IMR-90 (cell line): ENCODE measurements at regions not wholly inside any gene's neighbourhood (a gene's known extent, or its start where the extent isn't known, plus 50 kb on each side); places are given as distances from the start of the nearest gene placed in this dataset.

Source experiments
- ATAC-seq: fragments of 200-7000 bp; cut with Tn5 transposase; 2 replicates; pipeline ENCODE4 v1.9.1; 2020; ENCODE audit warnings: low read depth, mild to moderate bottlenecking, moderate library complexity
- BruUV-seq: library from RNA; stranded (reverse); fragments of 400-500 nt; replicated peaks from 2 replicates; lab custom pipeline; 2021; lab: Mats Ljungman, UMichigan
- CTCF ChIA-PET: fragments of 300-600 bp; formaldehyde crosslinking; extraction: SDS; loops from one replicate; lab custom pipeline; 2021; ENCODE audit warnings: antibody characterized with exemption; lab: Yijun Ruan, JAX
- POLR2A ChIA-PET: fragments of 300-600 bp; sonication (Branson Sonifier 250); formaldehyde crosslinking; loops from one replicate; lab custom pipeline; 2022; ENCODE audit warnings: antibody characterized with exemption; ENCODE audit not compliant: unreplicated experiment; lab: Charles Lee
- DNase-seq: peaks from one replicate; pipeline ENCODE4 v3.0.0; 2013
- H2AFZ ChIP-seq: replicated peaks from 2 replicates; pipeline ENCODE3; 2013; ENCODE audit warnings: low read length, mild to moderate bottlenecking; ENCODE audit not compliant: poor library complexity
- H2AK5ac ChIP-seq: 2 replicates; pipeline ENCODE4 v1.6.1; 2013; ENCODE audit warnings: low read depth, low read length, inconsistent platforms
- H2AK9ac ChIP-seq: replicated peaks from 2 replicates; pipeline ENCODE3; 2013; ENCODE audit warnings: mild to moderate bottlenecking, low read depth, low read length, moderate library complexity; ENCODE audit not compliant: poor library complexity
- H2BK120ac ChIP-seq: 2 replicates; pipeline ENCODE4 v1.6.1; 2013; ENCODE audit warnings: low read depth, low read length, inconsistent platforms
- H2BK15ac ChIP-seq: 3 replicates; pipeline ENCODE4 v1.6.1; 2013; ENCODE audit warnings: low read depth, low read length, inconsistent platforms
- H2BK20ac ChIP-seq: 2 replicates; pipeline ENCODE4 v1.6.1; 2013; ENCODE audit warnings: low read depth, mild to moderate bottlenecking, inconsistent platforms, low read length, moderate library complexity
- H2BK5ac ChIP-seq: 2 replicates; pipeline ENCODE4 v1.6.1; 2013; ENCODE audit warnings: mild to moderate bottlenecking, low read depth, low read length, inconsistent platforms; ENCODE audit not compliant: poor library complexity, severe bottlenecking
- H3K14ac ChIP-seq: replicated peaks from 2 replicates; pipeline ENCODE4 v1.6.1; 2013; ENCODE audit warnings: low read depth, low read length, inconsistent platforms
- H3K18ac ChIP-seq: 2 replicates; pipeline ENCODE4 v1.6.1; 2013; ENCODE audit warnings: low read depth, low read length, control low read depth
- H3K23ac ChIP-seq: 2 replicates; pipeline ENCODE4 v1.6.1; 2013; ENCODE audit warnings: low read depth, low read length, inconsistent platforms
- H3K27ac ChIP-seq: 2 replicates; pipeline ENCODE4 v1.5.1; 2013; ENCODE audit warnings: mild to moderate bottlenecking, control low read depth, low read length; ENCODE audit not compliant: insufficient read depth
- H3K27me3 ChIP-seq: 2 replicates; pipeline ENCODE4 v1.6.1; 2013; ENCODE audit warnings: low read length; ENCODE audit not compliant: control insufficient read depth, insufficient read depth
- H3K36me3 ChIP-seq: 2 replicates; pipeline ENCODE4 v1.6.1; 2013; ENCODE audit warnings: low read length, mixed read lengths; ENCODE audit not compliant: control insufficient read depth, insufficient read depth
- H3K4ac ChIP-seq: 2 replicates; pipeline ENCODE4 v1.6.1; 2013; ENCODE audit warnings: low read depth, low read length, inconsistent platforms
- H3K4me1 ChIP-seq: 2 replicates; pipeline ENCODE4 v1.6.1; 2013; ENCODE audit warnings: low read length, mixed read lengths; ENCODE audit not compliant: control insufficient read depth, insufficient read depth
- H3K4me2 ChIP-seq: 2 replicates; pipeline ENCODE4 v1.6.1; 2013; ENCODE audit warnings: low read depth, mild to moderate bottlenecking, control low read depth, low read length, moderate library complexity
- H3K4me3 ChIP-seq: 2 replicates; pipeline ENCODE4 v1.5.1; 2013; ENCODE audit warnings: low read depth, mild to moderate bottlenecking, control low read depth, low read length, moderate library complexity; ENCODE audit not compliant: insufficient read depth
- H3K56ac ChIP-seq: 2 replicates; pipeline ENCODE4 v1.6.1; 2013; ENCODE audit warnings: low read length, inconsistent platforms; ENCODE audit not compliant: insufficient read depth; ENCODE audit errors: extremely low read depth
- H3K79me1 ChIP-seq, 2 experiments: 2 replicates each; pipeline ENCODE4 v1.6.1; 2013; ENCODE audit warnings: low read length in 2 of 2, inconsistent platforms in 1 of 2, low read depth in 1 of 2
- H3K9ac ChIP-seq: 2 replicates; pipeline ENCODE4 v1.6.1; 2013; ENCODE audit warnings: low read depth, low read length, control low read depth
- H3K9me1 ChIP-seq: 2 replicates; pipeline ENCODE4 v1.6.1; 2013; ENCODE audit warnings: low read length, inconsistent platforms; ENCODE audit not compliant: insufficient read depth
- H3K9me3 ChIP-seq: 2 replicates; pipeline ENCODE4 v1.6.1; 2013; ENCODE audit warnings: low read length; ENCODE audit not compliant: control insufficient read depth, insufficient read depth
- H4K20me1 ChIP-seq: 2 replicates; pipeline ENCODE4 v1.6.1; 2013; ENCODE audit warnings: low read length, inconsistent platforms; ENCODE audit not compliant: insufficient read depth
- H4K5ac ChIP-seq: 2 replicates; pipeline ENCODE4 v1.6.1; 2013; ENCODE audit warnings: mild to moderate bottlenecking, low read depth, low read length, control low read depth
- H4K8ac ChIP-seq, 2 experiments: 2 replicates each; pipeline ENCODE4 v1.6.1; 2013; ENCODE audit warnings: low read depth in 2 of 2, low read length in 2 of 2, control low read depth in 1 of 2, inconsistent platforms in 1 of 2
- H4K91ac ChIP-seq: 2 replicates; pipeline ENCODE4 v1.6.1; 2013; ENCODE audit warnings: low read depth, low read length, inconsistent platforms; ENCODE audit not compliant: insufficient read depth
- CEBPB ChIP-seq: IDR thresholded peaks from 2 replicates; pipeline ENCODE4 v1.6.1; 2012; ENCODE audit warnings: low read depth, low read length, improper control_type of control experiment
- ELK1 ChIP-seq: fragments of 150-350 bp; IDR thresholded peaks from 2 replicates; pipeline ENCODE4 v1.6.1; 2016; ENCODE audit warnings: low read depth, mild to moderate bottlenecking, low read length, moderate library complexity, borderline replicate concordance
- MAZ ChIP-seq: IDR thresholded peaks from 2 replicates; pipeline ENCODE4 v1.6.1; 2012; ENCODE audit warnings: low read depth, mild to moderate bottlenecking, low read length, improper control_type of control experiment, moderate library complexity, borderline replicate concordance
- NFE2L2 ChIP-seq: fragments of 150-350 bp; IDR thresholded peaks from 2 replicates; pipeline ENCODE4 v1.6.1; 2016; ENCODE audit warnings: low read depth, mild to moderate bottlenecking, low read length
- RCOR1 ChIP-seq: IDR thresholded peaks from 2 replicates; pipeline ENCODE4 v1.6.1; 2012; ENCODE audit warnings: mild to moderate bottlenecking, low read length, improper control_type of control experiment; ENCODE audit not compliant: insufficient replicate concordance
- WGBS, 2 experiments: methylation state at CpG; one replicate each; pipeline versions ENCODE4 v1.1.5 to v1.1.7; 2013; ENCODE audit warnings: missing lambda C conversion rate in 2 of 2; ENCODE audit not compliant: insufficient read length in 1 of 2; ENCODE audit errors: extremely low coverage in 2 of 2; 5-methylcytosine and 5-hydroxymethylcytosine counted together
- dilution Hi-C: fragments of 300-500 bp; cut with HindIII; formaldehyde crosslinking; loops from one replicate; pipeline ENCODE4 v1.14.3; 2018; ENCODE audit warnings: low sequenced_read_pairs; ENCODE audit not compliant: unreplicated experiment
- in situ Hi-C: fragments of 300-500 bp; cut with MboI; formaldehyde crosslinking; loops from 3 replicates; pipeline ENCODE4 v1.14.3; 2019; ENCODE audit warnings: low sequenced_read_pairs, inconsistent platforms, mixed read lengths
- intact Hi-C: fragments of 100-400 bp; cut with micrococcal nuclease; formaldehyde crosslinking; loops from 2 replicates; pipeline ENCODE4 v1.10.0; 2022

- Histone ChIP-seq H3K36me3 (no peaks in the 10 kb centered on the region), H3K27ac (no peak overlapping the region), H3K56ac (no peak overlapping the region), H3K4me3 (no peak overlapping the region), H4K8ac (no peak overlapping the region), H2AK9ac (no peak overlapping the region), H3K9ac (no peak overlapping the region), H2AFZ (no peak overlapping the region), H3K23ac (no peak overlapping the region), H4K20me1 (no peaks in the 10 kb centered on the region), H2BK5ac (no peak overlapping the region), H3K79me1 (no peaks in the 10 kb centered on the region), H4K91ac (no peak overlapping the region), H4K5ac (no peak overlapping the region), H3K18ac (no peak overlapping the region), H3K4me2 (no peak overlapping the region), H3K9me1 (no peaks in the 10 kb centered on the region), H2BK120ac (no peak overlapping the region), H3K27me3 (peaks cover 2% of the 10 kb centered on the region; the same call in 1 of the 2 replicates), H3K14ac (no peak overlapping the region), H3K4me1 (no peaks in the 10 kb centered on the region), H3K9me3 (no peaks in the 10 kb centered on the region), H2BK15ac (no peak overlapping the region), H2BK20ac (no peak overlapping the region), H2AK5ac (no peak overlapping the region), H3K4ac (no peak overlapping the region)
- DNase-seq (no peak), ATAC-seq (no peak)
- intact Hi-C loops (no loop called here), in situ Hi-C loops (no loop called here), dilution Hi-C loops (no loop called here)
- BruUV-seq, result no TSS peak
- TF ChIP-seq NFE2L2 (no peak), MAZ (no peak), RCOR1 (no peak), CEBPB (no peak), ELK1 (no peak)
- ChIA-PET POLR2A (no interaction called here), CTCF (no interaction called here)
- no CpG with 5 or more reads among the region's 5 CpGs for WGBS, 2 experiments
These were observed 506.0 kb upstream of the CDH6 start for GRCh38 chr5:30687461-30687860.
